A673 (cell line): ENCODE measurements at regions not wholly inside any gene's neighbourhood (a gene's known extent, or its start where the extent isn't known, plus 50 kb on each side); places are given as distances from the start of the nearest gene placed in this dataset.

Source experiments
- CTCF ChIP-seq: fragments of 300-800, 200-600 bp; sonication (generic); conservative IDR thresholded peaks from 2 replicates; pipeline ENCODE4 v1.5.1; 2017; ENCODE audit warnings: low read depth, mild to moderate bottlenecking, antibody characterized with exemption, low read length, moderate library complexity, mixed read lengths
- EZH2 ChIP-seq: fragments of 200-600 bp; sonication (generic); IDR thresholded peaks from 2 replicates; pipeline ENCODE4 v1.6.1; 2017; ENCODE audit warnings: borderline replicate concordance, low read depth, mild to moderate bottlenecking, mixed read lengths, antibody characterized with exemption, low read length; ENCODE audit not compliant: poor library complexity, severe bottlenecking

GRCh38 chr4:3676907-3677747 lies 89.1 kb upstream of the ADRA2C start:
- TF ChIP-seq CTCF: no peak
- TF ChIP-seq EZH2: no peak
